Upper lobe of left lung (tissue), 4 donors: ENCODE measurements at regions not wholly inside any gene's neighbourhood (a gene's known extent, or its start where the extent isn't known, plus 50 kb on each side); places are given as distances from the start of the nearest gene placed in this dataset.

Experiments
- EP300 ChIP-seq, 4 donors: sonication (generic); formaldehyde crosslinking; IDR thresholded peaks; one replicate each; pipeline ENCODE4 v1.5.1; 2017; ENCODE audit warnings: antibody characterized with exemption in 4 of 4, control low read depth in 2 of 4
- POLR2A ChIP-seq, 4 donors: fragments of 450-650 bp; IDR thresholded peaks; one replicate each; pipeline ENCODE4 v1.5.1; 2016 to 2017; ENCODE audit warnings: antibody characterized with exemption in 4 of 4, mild to moderate bottlenecking in 2 of 4
- POLR2AphosphoS5 ChIP-seq, 2 donors: sonication (generic); formaldehyde crosslinking; IDR thresholded peaks; one replicate each; pipeline ENCODE4 v1.5.1; 2017; ENCODE audit warnings: antibody characterized with exemption in 2 of 2
- TF ChIP-seq, protein P1 (sequence below), 6 experiments: fragments of 450-650 bp in 4 of 6; fragments of 200-600 bp in 2 of 6; sonication (generic) in 2 of 6; IDR thresholded peaks; one replicate each; pipeline ENCODE4 v1.5.1; 2016 to 2019; ENCODE audit warnings: antibody characterized with exemption in 6 of 6

DNA sequence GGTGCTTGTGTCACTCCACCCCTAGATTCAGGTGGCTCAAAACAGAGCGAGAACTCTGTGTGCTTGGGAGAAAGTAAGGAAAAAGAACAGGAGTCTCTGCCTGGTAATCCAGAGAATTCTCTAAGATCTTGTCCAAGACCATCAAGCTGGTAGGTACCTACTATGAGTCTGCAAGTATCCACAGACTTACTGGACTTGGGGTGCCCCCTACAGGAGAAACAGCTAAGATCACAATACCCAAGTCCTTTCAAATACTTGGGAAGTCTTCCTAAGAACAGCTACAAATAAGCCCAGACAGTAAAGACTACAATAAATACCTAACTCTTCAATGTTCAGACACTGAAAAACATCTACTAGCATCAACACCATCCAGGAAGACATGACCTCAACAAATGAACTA, 1143.6 kb upstream of the ACVR2A start:
- TF ChIP-seq, protein P1, sequence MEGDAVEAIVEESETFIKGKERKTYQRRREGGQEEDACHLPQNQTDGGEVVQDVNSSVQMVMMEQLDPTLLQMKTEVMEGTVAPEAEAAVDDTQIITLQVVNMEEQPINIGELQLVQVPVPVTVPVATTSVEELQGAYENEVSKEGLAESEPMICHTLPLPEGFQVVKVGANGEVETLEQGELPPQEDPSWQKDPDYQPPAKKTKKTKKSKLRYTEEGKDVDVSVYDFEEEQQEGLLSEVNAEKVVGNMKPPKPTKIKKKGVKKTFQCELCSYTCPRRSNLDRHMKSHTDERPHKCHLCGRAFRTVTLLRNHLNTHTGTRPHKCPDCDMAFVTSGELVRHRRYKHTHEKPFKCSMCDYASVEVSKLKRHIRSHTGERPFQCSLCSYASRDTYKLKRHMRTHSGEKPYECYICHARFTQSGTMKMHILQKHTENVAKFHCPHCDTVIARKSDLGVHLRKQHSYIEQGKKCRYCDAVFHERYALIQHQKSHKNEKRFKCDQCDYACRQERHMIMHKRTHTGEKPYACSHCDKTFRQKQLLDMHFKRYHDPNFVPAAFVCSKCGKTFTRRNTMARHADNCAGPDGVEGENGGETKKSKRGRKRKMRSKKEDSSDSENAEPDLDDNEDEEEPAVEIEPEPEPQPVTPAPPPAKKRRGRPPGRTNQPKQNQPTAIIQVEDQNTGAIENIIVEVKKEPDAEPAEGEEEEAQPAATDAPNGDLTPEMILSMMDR (IDR thresholded peaks at IDR 0.05): no peak
- TF ChIP-seq EP300 (IDR thresholded peaks at IDR 0.05) (no peak), POLR2A (IDR thresholded peaks at IDR 0.05) (no peak), POLR2AphosphoS5 (IDR thresholded peaks at IDR 0.05) (no peak)
